GM10248 (cell line): ENCODE measurements at regions not wholly inside any gene's neighbourhood (a gene's known extent, or its start where the extent isn't known, plus 50 kb on each side); places are given as distances from the start of the nearest gene placed in this dataset.

Source experiments
- CTCF ChIA-PET: fragments of 300-600 bp; sonication (Branson Sonifier 250); formaldehyde crosslinking; extraction: SDS; loops from one replicate; lab custom pipeline; 2021; ENCODE audit warnings: antibody characterized with exemption; lab: Yijun Ruan, JAX
- POLR2A ChIA-PET: fragments of 350-650 bp; sonication (Branson Sonifier 250); formaldehyde crosslinking; extraction: SDS; loops from one replicate; lab custom pipeline; 2020; ENCODE audit warnings: antibody characterized with exemption; lab: Yijun Ruan, JAX
- DNase-seq: peaks from one replicate; pipeline ENCODE4 v3.0.0; 2012; ENCODE audit errors: extremely low spot score
- CTCF ChIP-seq: IDR thresholded peaks from 2 replicates; pipeline ENCODE4 v1.5.1; 2012; ENCODE audit warnings: mild to moderate bottlenecking, low read depth; ENCODE audit errors: extremely low read depth, missing control alignments, control extremely low read depth

GRCh38 chrX:13492286-13492685, 77.1 kb upstream of the EGFL6 start:
- ChIA-PET POLR2A (no interaction called here), CTCF (interaction anchor here (1.7 to 1.9 kb wide), 3 partner anchors 9 to 546 kb away, joined by 5 to 7 read pairs (median 5); no protein-coding TSS in a partner anchor)

GRCh38 chrX:13491061-13491460, 78.3 kb upstream of the EGFL6 start:
- TF ChIP-seq CTCF, result no peak
- ChIA-PET CTCF (interaction anchor here (0.9 to 1.9 kb wide), 6 partner anchors 10 to 544 kb away, joined by 3 to 7 read pairs (median 4); no protein-coding TSS in a partner anchor), POLR2A (no interaction called here)
- no peak for DNase-seq

More at GRCh38 chrX:13492286-13492685, 77.1 kb upstream of the EGFL6 start:
- no peak for DNase-seq
- TF ChIP-seq CTCF, result no peak

- no peak for DNase-seq
- ChIA-PET CTCF (interaction anchor here (1.4 to 4.2 kb wide), 2 partner anchors 539 to 543 kb away, joined by 3 to 49 read pairs; no protein-coding TSS in a partner anchor), POLR2A (interaction anchor here (1.0 kb wide), 1 partner anchor 543 kb away, joined by 3 read pairs; no protein-coding TSS in a partner anchor)
- no peak for TF ChIP-seq CTCF
Observed at GRCh38 chrX:13489454-13489853, 79.9 kb upstream of the EGFL6 start.

- TF ChIP-seq CTCF, result peak; percentile 8
- peak; percentile 45 for DNase-seq
- CTCF ChIA-PET, result interaction anchor here (0.6 to 4.2 kb wide), 32 partner anchors 10 to 541 kb away, joined by 3 to 49 read pairs (median 4); no protein-coding TSS in a partner anchor
- POLR2A ChIA-PET, result interaction anchor here (0.6 to 2.1 kb wide), 2 partner anchors 506 to 510 kb away, joined by 3 to 9 read pairs; no protein-coding TSS in a partner anchor
Observed at GRCh38 chrX:13487731-13488505, 81.5 kb upstream of the EGFL6 start.

GRCh38 chrX:13485167-13485566, 84.2 kb upstream of the EGFL6 start:
- no peak for DNase-seq
- ChIA-PET POLR2A (no interaction called here), CTCF (interaction anchor here (0.7 to 1.1 kb wide), 3 partner anchors 12 to 538 kb away, joined by 3 to 4 read pairs (median 3); no protein-coding TSS in a partner anchor)
- no peak for TF ChIP-seq CTCF

GRCh38 chrX:13483773-13484172, 85.6 kb upstream of the EGFL6 start:
- CTCF ChIA-PET, result interaction anchor here (1.1 kb wide), 1 partner anchor 537 kb away, joined by 4 read pairs; no protein-coding TSS in a partner anchor
- DNase-seq, result no peak
- no peak for TF ChIP-seq CTCF
- POLR2A ChIA-PET, result no interaction called here
